ENCODE measurements at regions not wholly inside any gene's neighbourhood (a gene's known extent, or its start where the extent isn't known, plus 50 kb on each side); places are given as distances from the start of the nearest gene placed in this dataset.

GRCh38 chr2:192886636-192887035 is 691.9 kb upstream of the TMEFF2 start:
- POLR2A ChIA-PET = no interaction called here
- CTCF ChIA-PET = no interaction called here
- no TSS peak for BruUV-seq (replicated peaks)

More at GRCh38 chr2:192886636-192887035, 691.9 kb upstream of the TMEFF2 start:
- Histone ChIP-seq H4K20me1 (ENCODE audit: insufficient read depth) (no peaks in the 10 kb centered on the region), H3K4me1 (ENCODE audit: control insufficient read depth in 1 of 2, insufficient read depth in 2 of 2, low read length in 2 of 2) (no peaks in the 10 kb centered on the region), H3K79me2 (ENCODE audit: insufficient read depth, low read length) (no peaks in the 10 kb centered on the region), H3K36me3 (ENCODE audit: control insufficient read depth in 1 of 2, insufficient read depth in 2 of 2, low read length in 2 of 2) (no peaks in the 10 kb centered on the region), H3K27ac (ENCODE audit: low read depth, low read length) (no peak overlapping the region), H3K27me3 (ENCODE audit: insufficient read depth, low read length) (no peaks in the 10 kb centered on the region), H3K9me2 (ENCODE audit: insufficient read depth) (no peaks in the 10 kb centered on the region), H3K9ac (ENCODE audit: low read length) (no peak overlapping the region), H3K4me2 (ENCODE audit: low read length) (no peak overlapping the region), H3K9me3 (ENCODE audit: control insufficient read depth in 1 of 2, insufficient read depth in 1 of 2, low read depth in 1 of 2, low read length in 2 of 2) (no peaks in the 10 kb centered on the region), H2AFZ (ENCODE audit: low read depth, low read length, poor library complexity, severe bottlenecking) (peak overlapping the region; percentile 53), H3K4me3 (replicated peaks in 1 of 2; ENCODE audit: low read depth in 1 of 2, low read length in 2 of 2) (no peak overlapping the region)
- TF ChIP-seq, protein P1, sequence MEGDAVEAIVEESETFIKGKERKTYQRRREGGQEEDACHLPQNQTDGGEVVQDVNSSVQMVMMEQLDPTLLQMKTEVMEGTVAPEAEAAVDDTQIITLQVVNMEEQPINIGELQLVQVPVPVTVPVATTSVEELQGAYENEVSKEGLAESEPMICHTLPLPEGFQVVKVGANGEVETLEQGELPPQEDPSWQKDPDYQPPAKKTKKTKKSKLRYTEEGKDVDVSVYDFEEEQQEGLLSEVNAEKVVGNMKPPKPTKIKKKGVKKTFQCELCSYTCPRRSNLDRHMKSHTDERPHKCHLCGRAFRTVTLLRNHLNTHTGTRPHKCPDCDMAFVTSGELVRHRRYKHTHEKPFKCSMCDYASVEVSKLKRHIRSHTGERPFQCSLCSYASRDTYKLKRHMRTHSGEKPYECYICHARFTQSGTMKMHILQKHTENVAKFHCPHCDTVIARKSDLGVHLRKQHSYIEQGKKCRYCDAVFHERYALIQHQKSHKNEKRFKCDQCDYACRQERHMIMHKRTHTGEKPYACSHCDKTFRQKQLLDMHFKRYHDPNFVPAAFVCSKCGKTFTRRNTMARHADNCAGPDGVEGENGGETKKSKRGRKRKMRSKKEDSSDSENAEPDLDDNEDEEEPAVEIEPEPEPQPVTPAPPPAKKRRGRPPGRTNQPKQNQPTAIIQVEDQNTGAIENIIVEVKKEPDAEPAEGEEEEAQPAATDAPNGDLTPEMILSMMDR (IDR thresholded peaks at IDR 0.05 in 2 of 3, conservative IDR thresholded peaks at IDR 0.05 in 1 of 3; ENCODE audit: borderline replicate concordance in 1 of 3, insufficient read depth in 1 of 3, low read depth in 2 of 3, low read length in 2 of 3) = no peak
- TF ChIP-seq POLR2AphosphoS5 (IDR thresholded peaks at IDR 0.05; ENCODE audit: low read depth, low read length) (no peak), ZNF274 (IDR thresholded peaks at IDR 0.05; ENCODE audit: low read depth, low read length) (no peak), SP1 (IDR thresholded peaks at IDR 0.05; ENCODE audit: low read depth) (no peak), TCF7L2 (IDR thresholded peaks at IDR 0.05; ENCODE audit: borderline replicate concordance, extremely low read depth, insufficient read depth, insufficient read length) (no peak), EGR1 (IDR thresholded peaks at IDR 0.05; ENCODE audit: low read depth) (no peak), JUND (IDR thresholded peaks at IDR 0.05) (no peak), SIN3A (IDR thresholded peaks at IDR 0.05; ENCODE audit: low read depth) (no peak), EZH2 (IDR thresholded peaks at IDR 0.05) (no peak), RAD21 (IDR thresholded peaks at IDR 0.05; ENCODE audit: low read depth) (no peak), CEBPB (IDR thresholded peaks at IDR 0.05; ENCODE audit: low read depth) (no peak), FOSL1 (IDR thresholded peaks at IDR 0.05; ENCODE audit: low read depth) (no peak), POLR2A (IDR thresholded peaks at IDR 0.05; ENCODE audit: borderline replicate concordance, extremely low read depth, insufficient read depth, insufficient read length) (no peak), CBX3 (IDR thresholded peaks at IDR 0.05; ENCODE audit: low read depth) (no peak), EZH2phosphoT487 (IDR thresholded peaks at IDR 0.05; ENCODE audit: borderline replicate concordance) (no peak), YY1 (IDR thresholded peaks at IDR 0.05; ENCODE audit: extremely low read depth, insufficient replicate concordance, low read depth, low read length) (no peak), ZFX (IDR thresholded peaks at IDR 0.05) (no peak)
- TF ChIP-seq, protein P2, sequence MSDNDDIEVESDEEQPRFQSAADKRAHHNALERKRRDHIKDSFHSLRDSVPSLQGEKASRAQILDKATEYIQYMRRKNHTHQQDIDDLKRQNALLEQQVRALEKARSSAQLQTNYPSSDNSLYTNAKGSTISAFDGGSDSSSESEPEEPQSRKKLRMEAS (IDR thresholded peaks at IDR 0.05) = no peak
- TF ChIP-seq, protein P3, sequence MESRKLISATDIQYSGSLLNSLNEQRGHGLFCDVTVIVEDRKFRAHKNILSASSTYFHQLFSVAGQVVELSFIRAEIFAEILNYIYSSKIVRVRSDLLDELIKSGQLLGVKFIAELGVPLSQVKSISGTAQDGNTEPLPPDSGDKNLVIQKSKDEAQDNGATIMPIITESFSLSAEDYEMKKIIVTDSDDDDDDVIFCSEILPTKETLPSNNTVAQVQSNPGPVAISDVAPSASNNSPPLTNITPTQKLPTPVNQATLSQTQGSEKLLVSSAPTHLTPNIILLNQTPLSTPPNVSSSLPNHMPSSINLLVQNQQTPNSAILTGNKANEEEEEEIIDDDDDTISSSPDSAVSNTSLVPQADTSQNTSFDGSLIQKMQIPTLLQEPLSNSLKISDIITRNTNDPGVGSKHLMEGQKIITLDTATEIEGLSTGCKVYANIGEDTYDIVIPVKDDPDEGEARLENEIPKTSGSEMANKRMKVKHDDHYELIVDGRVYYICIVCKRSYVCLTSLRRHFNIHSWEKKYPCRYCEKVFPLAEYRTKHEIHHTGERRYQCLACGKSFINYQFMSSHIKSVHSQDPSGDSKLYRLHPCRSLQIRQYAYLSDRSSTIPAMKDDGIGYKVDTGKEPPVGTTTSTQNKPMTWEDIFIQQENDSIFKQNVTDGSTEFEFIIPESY (IDR thresholded peaks at IDR 0.05; ENCODE audit: extremely low read depth, insufficient replicate concordance, low read length) = no peak
- TF ChIP-seq, protein P4, sequence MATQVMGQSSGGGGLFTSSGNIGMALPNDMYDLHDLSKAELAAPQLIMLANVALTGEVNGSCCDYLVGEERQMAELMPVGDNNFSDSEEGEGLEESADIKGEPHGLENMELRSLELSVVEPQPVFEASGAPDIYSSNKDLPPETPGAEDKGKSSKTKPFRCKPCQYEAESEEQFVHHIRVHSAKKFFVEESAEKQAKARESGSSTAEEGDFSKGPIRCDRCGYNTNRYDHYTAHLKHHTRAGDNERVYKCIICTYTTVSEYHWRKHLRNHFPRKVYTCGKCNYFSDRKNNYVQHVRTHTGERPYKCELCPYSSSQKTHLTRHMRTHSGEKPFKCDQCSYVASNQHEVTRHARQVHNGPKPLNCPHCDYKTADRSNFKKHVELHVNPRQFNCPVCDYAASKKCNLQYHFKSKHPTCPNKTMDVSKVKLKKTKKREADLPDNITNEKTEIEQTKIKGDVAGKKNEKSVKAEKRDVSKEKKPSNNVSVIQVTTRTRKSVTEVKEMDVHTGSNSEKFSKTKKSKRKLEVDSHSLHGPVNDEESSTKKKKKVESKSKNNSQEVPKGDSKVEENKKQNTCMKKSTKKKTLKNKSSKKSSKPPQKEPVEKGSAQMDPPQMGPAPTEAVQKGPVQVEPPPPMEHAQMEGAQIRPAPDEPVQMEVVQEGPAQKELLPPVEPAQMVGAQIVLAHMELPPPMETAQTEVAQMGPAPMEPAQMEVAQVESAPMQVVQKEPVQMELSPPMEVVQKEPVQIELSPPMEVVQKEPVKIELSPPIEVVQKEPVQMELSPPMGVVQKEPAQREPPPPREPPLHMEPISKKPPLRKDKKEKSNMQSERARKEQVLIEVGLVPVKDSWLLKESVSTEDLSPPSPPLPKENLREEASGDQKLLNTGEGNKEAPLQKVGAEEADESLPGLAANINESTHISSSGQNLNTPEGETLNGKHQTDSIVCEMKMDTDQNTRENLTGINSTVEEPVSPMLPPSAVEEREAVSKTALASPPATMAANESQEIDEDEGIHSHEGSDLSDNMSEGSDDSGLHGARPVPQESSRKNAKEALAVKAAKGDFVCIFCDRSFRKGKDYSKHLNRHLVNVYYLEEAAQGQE (IDR thresholded peaks at IDR 0.05; ENCODE audit: low read depth) = no peak
- intact Hi-C loops (cut with micrococcal nuclease) = no loop called here
- ATAC-seq = no peak
- RAD21 ChIA-PET (ENCODE audit: low non-redundant PET in 1 of 2, low total read pairs in 2 of 2, uncharacterized antibody in 2 of 2, unreplicated experiment in 2 of 2) = no interaction called here
- DNase-seq (ENCODE audit: low read depth, low spot score) = no peak

All from HCT116 (cell line).